ENCODE measurements at regions not wholly inside any gene's neighbourhood (a gene's known extent, or its start where the extent isn't known, plus 50 kb on each side); places are given as distances from the start of the nearest gene placed in this dataset.

- no peaks in the 10 kb centered on the region for H3K36me3 ChIP-seq
- no peaks in the 10 kb centered on the region for H3K27me3 ChIP-seq
- intact Hi-C loops (cut with DNase I): no loop called here
- TF ChIP-seq CTCF (IDR thresholded peaks at IDR 0.05): no peak
- no peak for TF ChIP-seq EP300 (IDR thresholded peaks at IDR 0.05)
- TF ChIP-seq POLR2A (IDR thresholded peaks at IDR 0.05): no peak
- no peak for DNase-seq
- no peaks in the 10 kb centered on the region for H3K9me3 ChIP-seq
- no peaks in the 10 kb centered on the region for H3K4me1 ChIP-seq (ENCODE audit: insufficient read depth)
- no peak overlapping the region for H3K4me3 ChIP-seq
- H3K27ac ChIP-seq: no peak overlapping the region
- 79 to 84% (median 83%) methylated on average over 1 of the region's 1 CpG for WGBS, 3 donors
These were observed 63.1 kb downstream of the TSN start for GRCh38 chr2:121818546-121818945.

- H3K9me3 ChIP-seq: no peaks in the 10 kb centered on the region
- no peak overlapping the region for H3K27ac ChIP-seq
- DNase-seq: no peak
- H3K27me3 ChIP-seq: no peaks in the 10 kb centered on the region
- WGBS, 3 donors: 74 to 82% (median 76%) methylated on average over 6 of the region's 6 CpGs
- H3K4me3 ChIP-seq: no peak overlapping the region
- no peak for TF ChIP-seq POLR2A (IDR thresholded peaks at IDR 0.05)
- TF ChIP-seq EP300 (IDR thresholded peaks at IDR 0.05): no peak
- no peak for TF ChIP-seq CTCF (IDR thresholded peaks at IDR 0.05)
- H3K36me3 ChIP-seq: no peaks in the 10 kb centered on the region
- intact Hi-C loops (cut with DNase I): no loop called here
- H3K4me1 ChIP-seq (ENCODE audit: insufficient read depth): no peaks in the 10 kb centered on the region
These were observed 64.4 kb downstream of the TSN start for GRCh38 chr2:121819846-121820245.

GRCh38 chr2:121821476-121822158, 66.2 kb downstream of the TSN start:
- Histone ChIP-seq H3K27ac (no peak overlapping the region), H3K27me3 (no peaks in the 10 kb centered on the region), H3K4me3 (no peak overlapping the region), H3K4me1 (ENCODE audit: insufficient read depth) (no peaks in the 10 kb centered on the region), H3K9me3 (no peaks in the 10 kb centered on the region), H3K36me3 (no peaks in the 10 kb centered on the region)
- 82 to 89% (median 87%) methylated on average over 6 of the region's 6 CpGs for WGBS, 3 donors
- TF ChIP-seq POLR2A (IDR thresholded peaks at IDR 0.05) (no peak), CTCF (IDR thresholded peaks at IDR 0.05) (no peak), EP300 (IDR thresholded peaks at IDR 0.05) (no peak)
- no peak for DNase-seq
- intact Hi-C loops (cut with DNase I): no loop called here

- TF ChIP-seq CTCF (IDR thresholded peaks at IDR 0.05): no peak
- no peak for TF ChIP-seq EP300 (IDR thresholded peaks at IDR 0.05)
These were observed 68.8 kb downstream of the TSN start for GRCh38 chr2:121824264-121824663.

More at GRCh38 chr2:121824264-121824663, 68.8 kb downstream of the TSN start:
- H3K4me3 ChIP-seq: no peak overlapping the region
- H3K27ac ChIP-seq: no peak overlapping the region
- peaks cover 2% of the 10 kb centered on the region for H3K4me1 ChIP-seq (ENCODE audit: insufficient read depth)
- no peaks in the 10 kb centered on the region for H3K27me3 ChIP-seq
- H3K36me3 ChIP-seq: no peaks in the 10 kb centered on the region
- WGBS, 3 donors: 82 to 89% (median 84%) methylated on average over 4 of the region's 4 CpGs
- intact Hi-C loops (cut with DNase I): no loop called here
- DNase-seq: no peak
- H3K9me3 ChIP-seq: no peaks in the 10 kb centered on the region

Measured in ovary (tissue), 7 donors.